Esophagus squamous epithelium (tissue), 4 donors: ENCODE measurements at regions not wholly inside any gene's neighbourhood (a gene's known extent, or its start where the extent isn't known, plus 50 kb on each side); places are given as distances from the start of the nearest gene placed in this dataset.

Experiments
- POLR2A ChIP-seq, 4 donors: fragments of 450-650 bp; IDR thresholded peaks; one replicate each; pipeline ENCODE4 v1.6.1; 2017; ENCODE audit warnings: antibody characterized with exemption in 4 of 4, mild to moderate bottlenecking in 4 of 4, moderate library complexity in 3 of 4
- TF ChIP-seq, protein P1 (sequence below), 6 experiments: fragments of 450-650 bp in 4 of 6; fragments of 200-600 bp in 2 of 6; sonication (generic) in 2 of 6; IDR thresholded peaks; one replicate each; pipeline ENCODE4 v1.5.1; 2016 to 2019; ENCODE audit warnings: antibody characterized with exemption in 6 of 6, mild to moderate bottlenecking in 4 of 6, moderate library complexity in 4 of 6

DNA sequence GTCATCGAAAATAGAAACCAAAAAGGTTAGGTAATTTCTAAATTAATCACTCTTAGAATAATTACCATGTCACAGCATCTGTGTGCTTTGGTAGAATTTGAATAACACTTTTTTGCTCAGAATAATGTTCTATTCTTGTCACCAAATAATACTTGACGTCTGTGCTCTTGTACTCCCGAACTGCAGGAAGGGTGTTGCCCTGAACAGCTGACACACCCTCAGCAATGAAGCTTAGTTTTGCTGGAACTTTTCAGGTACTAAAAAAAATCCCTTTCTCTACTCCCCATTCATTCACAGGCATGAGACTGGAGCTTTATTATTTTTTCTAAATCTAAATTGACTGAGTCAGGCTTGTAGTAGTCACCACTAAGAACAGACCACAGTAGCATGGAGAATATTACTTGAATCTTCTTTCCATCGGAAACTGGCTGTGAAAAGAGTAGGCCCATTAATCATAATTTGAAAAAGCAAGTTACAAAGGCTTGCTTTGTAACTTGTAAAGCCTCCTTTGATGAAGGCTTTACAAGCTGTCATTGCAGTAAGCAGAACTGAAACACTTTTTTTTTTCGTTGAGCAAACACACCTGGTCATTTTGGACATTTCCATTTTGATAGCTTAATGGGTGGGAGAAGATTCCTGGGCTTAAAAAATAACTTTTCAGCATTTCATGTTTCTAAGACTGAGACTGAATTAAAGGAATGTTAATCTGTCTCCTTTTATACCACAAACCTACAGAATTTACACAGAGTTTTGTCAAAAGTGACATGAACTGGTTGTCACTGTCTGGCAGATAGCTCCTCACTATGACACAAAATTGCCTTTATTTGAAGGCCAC, 70.3 kb upstream of the PELI1 start:
- TF ChIP-seq, protein P1, sequence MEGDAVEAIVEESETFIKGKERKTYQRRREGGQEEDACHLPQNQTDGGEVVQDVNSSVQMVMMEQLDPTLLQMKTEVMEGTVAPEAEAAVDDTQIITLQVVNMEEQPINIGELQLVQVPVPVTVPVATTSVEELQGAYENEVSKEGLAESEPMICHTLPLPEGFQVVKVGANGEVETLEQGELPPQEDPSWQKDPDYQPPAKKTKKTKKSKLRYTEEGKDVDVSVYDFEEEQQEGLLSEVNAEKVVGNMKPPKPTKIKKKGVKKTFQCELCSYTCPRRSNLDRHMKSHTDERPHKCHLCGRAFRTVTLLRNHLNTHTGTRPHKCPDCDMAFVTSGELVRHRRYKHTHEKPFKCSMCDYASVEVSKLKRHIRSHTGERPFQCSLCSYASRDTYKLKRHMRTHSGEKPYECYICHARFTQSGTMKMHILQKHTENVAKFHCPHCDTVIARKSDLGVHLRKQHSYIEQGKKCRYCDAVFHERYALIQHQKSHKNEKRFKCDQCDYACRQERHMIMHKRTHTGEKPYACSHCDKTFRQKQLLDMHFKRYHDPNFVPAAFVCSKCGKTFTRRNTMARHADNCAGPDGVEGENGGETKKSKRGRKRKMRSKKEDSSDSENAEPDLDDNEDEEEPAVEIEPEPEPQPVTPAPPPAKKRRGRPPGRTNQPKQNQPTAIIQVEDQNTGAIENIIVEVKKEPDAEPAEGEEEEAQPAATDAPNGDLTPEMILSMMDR (IDR thresholded peaks at IDR 0.05) = no peak
- TF ChIP-seq POLR2A (IDR thresholded peaks at IDR 0.05) = peak in 1 of 4 donors; percentile 26
